ENCODE measurements at regions not wholly inside any gene's neighbourhood (a gene's known extent, or its start where the extent isn't known, plus 50 kb on each side); places are given as distances from the start of the nearest gene placed in this dataset.
"Not testable (repeated sequence)": the region's sequence is repeated elsewhere in the genome, so short reads cannot be mapped to it uniquely, and the experiment has no call there.

- Histone ChIP-seq H3K9me3 (ENCODE audit: control insufficient read depth, low read depth, low read length) (no peaks in the 10 kb centered on the region), H3K4me1 (ENCODE audit: control insufficient read depth, low read depth, low read length) (peaks cover 11% of the 10 kb centered on the region), H3K9ac (ENCODE audit: low read length) (no peak overlapping the region), H3K4me3 (ENCODE audit: low read length) (no peak overlapping the region), H3K36me3 (ENCODE audit: control insufficient read depth, low read depth, low read length) (no peaks in the 10 kb centered on the region), H3K27me3 (ENCODE audit: control insufficient read depth, insufficient read depth, low read length) (no peaks in the 10 kb centered on the region), H3K27ac (ENCODE audit: low read length) (no peak overlapping the region)
These were observed 105.3 kb upstream of the FAM98A start for GRCh38 chr2:33704406-33704855.

- Histone ChIP-seq H3K27me3 (ENCODE audit: control insufficient read depth, insufficient read depth, low read length) (no peaks in the 10 kb centered on the region), H3K27ac (ENCODE audit: low read length) (no peak overlapping the region), H3K9me3 (ENCODE audit: control insufficient read depth, low read depth, low read length) (no peaks in the 10 kb centered on the region), H3K4me3 (ENCODE audit: low read length) (no peak overlapping the region), H3K4me1 (ENCODE audit: control insufficient read depth, low read depth, low read length) (no peaks in the 10 kb centered on the region), H3K36me3 (ENCODE audit: control insufficient read depth, low read depth, low read length) (no peaks in the 10 kb centered on the region), H3K9ac (ENCODE audit: low read length) (no peak overlapping the region)
These were observed 97.1 kb upstream of the FAM98A start for GRCh38 chr2:33696234-33696633.

- no peak overlapping the region for H3K9ac ChIP-seq (ENCODE audit: low read length)
- H3K9me3 ChIP-seq (ENCODE audit: control insufficient read depth, low read depth, low read length) = no peaks in the 10 kb centered on the region
- H3K36me3 ChIP-seq (ENCODE audit: control insufficient read depth, low read depth, low read length) = no peaks in the 10 kb centered on the region
- H3K27ac ChIP-seq (ENCODE audit: low read length) = no peak overlapping the region
- no peaks in the 10 kb centered on the region for H3K4me1 ChIP-seq (ENCODE audit: control insufficient read depth, low read depth, low read length)
- H3K27me3 ChIP-seq (ENCODE audit: control insufficient read depth, insufficient read depth, low read length) = no peaks in the 10 kb centered on the region
- no peak overlapping the region for H3K4me3 ChIP-seq (ENCODE audit: low read length)
These were observed 95.8 kb upstream of the FAM98A start for GRCh38 chr2:33694904-33695303.

- H3K27ac ChIP-seq (ENCODE audit: low read length); H3K4me3 ChIP-seq (ENCODE audit: low read length); H3K9me3 ChIP-seq (ENCODE audit: control insufficient read depth, low read depth, low read length); H3K9ac ChIP-seq (ENCODE audit: low read length); H3K4me1 ChIP-seq (ENCODE audit: control insufficient read depth, low read depth, low read length); H3K27me3 ChIP-seq (ENCODE audit: control insufficient read depth, insufficient read depth, low read length); H3K36me3 ChIP-seq (ENCODE audit: control insufficient read depth, low read depth, low read length): not testable (repeated sequence)
These were observed 91.6 kb upstream of the FAM98A start for GRCh38 chr2:33690686-33691085.

- no peaks in the 10 kb centered on the region for H3K27me3 ChIP-seq (ENCODE audit: control insufficient read depth, insufficient read depth, low read length)
- no peaks in the 10 kb centered on the region for H3K36me3 ChIP-seq (ENCODE audit: control insufficient read depth, low read depth, low read length)
- H3K27ac ChIP-seq (ENCODE audit: low read length) = no peak overlapping the region
- H3K9me3 ChIP-seq (ENCODE audit: control insufficient read depth, low read depth, low read length) = peaks cover 6% of the 10 kb centered on the region
- peaks cover 26% of the 10 kb centered on the region for H3K4me1 ChIP-seq (ENCODE audit: control insufficient read depth, low read depth, low read length)
- no peak overlapping the region for H3K4me3 ChIP-seq (ENCODE audit: low read length)
- no peak overlapping the region for H3K9ac ChIP-seq (ENCODE audit: low read length)
These were observed 82.3 kb upstream of the FAM98A start for GRCh38 chr2:33681364-33681757.

- H3K36me3 ChIP-seq (ENCODE audit: control insufficient read depth, low read depth, low read length) = no peaks in the 10 kb centered on the region
- no peaks in the 10 kb centered on the region for H3K27me3 ChIP-seq (ENCODE audit: control insufficient read depth, insufficient read depth, low read length)
- H3K9ac ChIP-seq (ENCODE audit: low read length) = no peak overlapping the region
- peaks cover 26% of the 10 kb centered on the region for H3K4me1 ChIP-seq (ENCODE audit: control insufficient read depth, low read depth, low read length)
- H3K4me3 ChIP-seq (ENCODE audit: low read length) = no peak overlapping the region
- peaks cover 6% of the 10 kb centered on the region for H3K9me3 ChIP-seq (ENCODE audit: control insufficient read depth, low read depth, low read length)
- no peak overlapping the region for H3K27ac ChIP-seq (ENCODE audit: low read length)
These were observed 81.7 kb upstream of the FAM98A start for GRCh38 chr2:33680644-33681363.

GRCh38 chr2:33678436-33678835, 79.3 kb upstream of the FAM98A start:
- Histone ChIP-seq H3K27me3 (ENCODE audit: control insufficient read depth, insufficient read depth, low read length) (no peaks in the 10 kb centered on the region), H3K9ac (ENCODE audit: low read length) (no peak overlapping the region), H3K4me1 (ENCODE audit: control insufficient read depth, low read depth, low read length) (peaks cover 26% of the 10 kb centered on the region), H3K36me3 (ENCODE audit: control insufficient read depth, low read depth, low read length) (no peaks in the 10 kb centered on the region), H3K9me3 (ENCODE audit: control insufficient read depth, low read depth, low read length) (no peaks in the 10 kb centered on the region), H3K27ac (ENCODE audit: low read length) (no peak overlapping the region), H3K4me3 (ENCODE audit: low read length) (no peak overlapping the region)

- Histone ChIP-seq H3K9ac (ENCODE audit: low read length) (no peak overlapping the region), H3K27ac (ENCODE audit: low read length) (no peak overlapping the region), H3K4me3 (ENCODE audit: low read length) (no peak overlapping the region), H3K9me3 (ENCODE audit: control insufficient read depth, low read depth, low read length) (no peaks in the 10 kb centered on the region), H3K4me1 (ENCODE audit: control insufficient read depth, low read depth, low read length) (peaks cover 13% of the 10 kb centered on the region), H3K36me3 (ENCODE audit: control insufficient read depth, low read depth, low read length) (no peaks in the 10 kb centered on the region), H3K27me3 (ENCODE audit: control insufficient read depth, insufficient read depth, low read length) (no peaks in the 10 kb centered on the region)
These were observed 74.8 kb upstream of the FAM98A start for GRCh38 chr2:33673937-33674336.

GRCh38 chr2:33672896-33673295, 73.8 kb upstream of the FAM98A start:
- H3K4me1 ChIP-seq (ENCODE audit: control insufficient read depth, low read depth, low read length) = peaks cover 3% of the 10 kb centered on the region
- H3K4me3 ChIP-seq (ENCODE audit: low read length) = no peak overlapping the region
- H3K9ac ChIP-seq (ENCODE audit: low read length) = no peak overlapping the region
- H3K27me3 ChIP-seq (ENCODE audit: control insufficient read depth, insufficient read depth, low read length) = no peaks in the 10 kb centered on the region
- no peak overlapping the region for H3K27ac ChIP-seq (ENCODE audit: low read length)
- no peaks in the 10 kb centered on the region for H3K9me3 ChIP-seq (ENCODE audit: control insufficient read depth, low read depth, low read length)
- no peaks in the 10 kb centered on the region for H3K36me3 ChIP-seq (ENCODE audit: control insufficient read depth, low read depth, low read length)

- H3K9me3 ChIP-seq (ENCODE audit: control insufficient read depth, low read depth, low read length) = no peaks in the 10 kb centered on the region
- no peak overlapping the region for H3K9ac ChIP-seq (ENCODE audit: low read length)
- H3K27me3 ChIP-seq (ENCODE audit: control insufficient read depth, insufficient read depth, low read length) = no peaks in the 10 kb centered on the region
- H3K4me3 ChIP-seq (ENCODE audit: low read length) = no peak overlapping the region
- H3K27ac ChIP-seq (ENCODE audit: low read length) = no peak overlapping the region
- no peaks in the 10 kb centered on the region for H3K36me3 ChIP-seq (ENCODE audit: control insufficient read depth, low read depth, low read length)
- H3K4me1 ChIP-seq (ENCODE audit: control insufficient read depth, low read depth, low read length) = no peaks in the 10 kb centered on the region
These were observed 73.3 kb upstream of the FAM98A start for GRCh38 chr2:33672389-33672788.

- Histone ChIP-seq H3K36me3 (ENCODE audit: control insufficient read depth, low read depth, low read length) (no peaks in the 10 kb centered on the region), H3K27me3 (ENCODE audit: control insufficient read depth, insufficient read depth, low read length) (no peaks in the 10 kb centered on the region)
These were observed 72.1 kb upstream of the FAM98A start for GRCh38 chr2:33671198-33671597.

GRCh38 chr2:33670392-33670937, 71.4 kb upstream of the FAM98A start:
- Histone ChIP-seq H3K4me1 (ENCODE audit: control insufficient read depth, low read depth, low read length) (no peaks in the 10 kb centered on the region), H3K27ac (ENCODE audit: low read length) (no peak overlapping the region), H3K36me3 (ENCODE audit: control insufficient read depth, low read depth, low read length) (no peaks in the 10 kb centered on the region), H3K27me3 (ENCODE audit: control insufficient read depth, insufficient read depth, low read length) (no peaks in the 10 kb centered on the region), H3K4me3 (ENCODE audit: low read length) (no peak overlapping the region), H3K9me3 (ENCODE audit: control insufficient read depth, low read depth, low read length) (peaks cover 4% of the 10 kb centered on the region), H3K9ac (ENCODE audit: low read length) (no peak overlapping the region)

More at GRCh38 chr2:33671198-33671597, 72.1 kb upstream of the FAM98A start:
- H3K4me1 ChIP-seq (ENCODE audit: control insufficient read depth, low read depth, low read length) = no peaks in the 10 kb centered on the region
- no peak overlapping the region for H3K27ac ChIP-seq (ENCODE audit: low read length)
- no peak overlapping the region for H3K4me3 ChIP-seq (ENCODE audit: low read length)
- H3K9me3 ChIP-seq (ENCODE audit: control insufficient read depth, low read depth, low read length) = no peaks in the 10 kb centered on the region
- no peak overlapping the region for H3K9ac ChIP-seq (ENCODE audit: low read length)
